Body of pancreas (tissue), 4 donors: ENCODE measurements at regions not wholly inside any gene's neighbourhood (a gene's known extent, or its start where the extent isn't known, plus 50 kb on each side); places are given as distances from the start of the nearest gene placed in this dataset.

Experiments used
- POLR2A ChIP-seq, 3 donors: fragments of 450-650 bp; IDR thresholded peaks; one replicate each; pipeline ENCODE4 v1.6.1; 2016; ENCODE audit warnings: antibody characterized with exemption in 3 of 3, mild to moderate bottlenecking in 2 of 3
- TF ChIP-seq, protein P1 (sequence below), 7 experiments: fragments of 450-650 bp in 4 of 7; fragments of 200-600 bp in 3 of 7; sonication (generic) in 3 of 7; IDR thresholded peaks; one replicate each; pipeline ENCODE4 v1.5.1; 2016 to 2019; ENCODE audit warnings: antibody characterized with exemption in 7 of 7

DNA sequence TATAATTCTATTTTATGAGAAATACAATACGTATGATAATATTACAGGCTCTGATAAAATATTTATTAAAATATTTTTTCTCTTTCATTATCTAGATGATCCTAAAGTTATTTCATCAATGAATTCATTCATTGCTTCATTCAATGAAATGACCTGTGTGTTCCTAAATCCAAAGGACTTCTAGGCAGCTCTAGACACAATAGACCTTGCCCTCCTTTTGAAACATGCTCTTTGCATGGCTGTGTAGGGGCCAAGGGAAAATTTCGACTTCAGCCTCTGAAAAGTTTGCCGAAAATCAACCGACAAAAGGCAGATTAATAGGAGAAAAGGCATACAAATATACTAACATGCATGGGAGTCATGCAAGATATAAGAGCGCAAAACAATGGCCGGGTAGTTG, 402.0 kb downstream of the ELAVL2 start:
- TF ChIP-seq, protein P1, sequence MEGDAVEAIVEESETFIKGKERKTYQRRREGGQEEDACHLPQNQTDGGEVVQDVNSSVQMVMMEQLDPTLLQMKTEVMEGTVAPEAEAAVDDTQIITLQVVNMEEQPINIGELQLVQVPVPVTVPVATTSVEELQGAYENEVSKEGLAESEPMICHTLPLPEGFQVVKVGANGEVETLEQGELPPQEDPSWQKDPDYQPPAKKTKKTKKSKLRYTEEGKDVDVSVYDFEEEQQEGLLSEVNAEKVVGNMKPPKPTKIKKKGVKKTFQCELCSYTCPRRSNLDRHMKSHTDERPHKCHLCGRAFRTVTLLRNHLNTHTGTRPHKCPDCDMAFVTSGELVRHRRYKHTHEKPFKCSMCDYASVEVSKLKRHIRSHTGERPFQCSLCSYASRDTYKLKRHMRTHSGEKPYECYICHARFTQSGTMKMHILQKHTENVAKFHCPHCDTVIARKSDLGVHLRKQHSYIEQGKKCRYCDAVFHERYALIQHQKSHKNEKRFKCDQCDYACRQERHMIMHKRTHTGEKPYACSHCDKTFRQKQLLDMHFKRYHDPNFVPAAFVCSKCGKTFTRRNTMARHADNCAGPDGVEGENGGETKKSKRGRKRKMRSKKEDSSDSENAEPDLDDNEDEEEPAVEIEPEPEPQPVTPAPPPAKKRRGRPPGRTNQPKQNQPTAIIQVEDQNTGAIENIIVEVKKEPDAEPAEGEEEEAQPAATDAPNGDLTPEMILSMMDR (IDR thresholded peaks at IDR 0.05): no peak
- no peak for TF ChIP-seq POLR2A (IDR thresholded peaks at IDR 0.05)
